ENCODE measurements at regions not wholly inside any gene's neighbourhood (a gene's known extent, or its start where the extent isn't known, plus 50 kb on each side); places are given as distances from the start of the nearest gene placed in this dataset.

DNA sequence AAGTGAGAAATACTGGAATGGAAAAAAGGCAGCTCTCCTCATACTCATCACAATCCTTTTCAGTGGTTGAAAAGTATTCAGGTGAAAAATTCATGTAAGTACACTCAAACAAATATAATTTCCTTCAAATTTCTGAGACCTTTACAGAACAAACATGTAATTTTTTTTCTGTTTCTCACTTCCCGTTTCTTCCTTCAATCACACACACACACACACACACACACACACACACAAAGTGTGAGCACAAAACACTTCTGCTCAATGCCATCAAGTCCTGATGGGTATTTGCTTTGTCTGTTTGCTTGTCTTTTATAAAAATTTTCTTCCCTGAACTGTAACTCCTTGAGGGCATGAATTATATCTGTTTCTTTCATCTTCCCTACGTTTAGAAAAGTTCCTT is 110.6 kb downstream of the LIG4 start:
- TF ChIP-seq CTCF (IDR thresholded peaks at IDR 0.05; ENCODE audit: poor library complexity, severe bottlenecking) (no peak), POLR2AphosphoS5 (IDR thresholded peaks at IDR 0.05) (no peak)

Measured in neural cell (in vitro differentiated cells).